PFSK-1 (cell line): ENCODE measurements at regions not wholly inside any gene's neighbourhood (a gene's known extent, or its start where the extent isn't known, plus 50 kb on each side); places are given as distances from the start of the nearest gene placed in this dataset.

ENCODE experiments used
- POLR2AphosphoS5 ChIP-seq: IDR thresholded peaks from 2 replicates; pipeline ENCODE4 v1.6.1; 2012; ENCODE audit warnings: low read depth, mild to moderate bottlenecking, control low read depth, low read length, moderate library complexity
- SIN3A ChIP-seq: IDR thresholded peaks from 2 replicates; pipeline ENCODE4 v1.6.1; 2012; ENCODE audit warnings: mild to moderate bottlenecking, low read length, moderate library complexity, borderline replicate concordance; ENCODE audit not compliant: insufficient read depth
- TF ChIP-seq, protein P1 (sequence below), 2 experiments: IDR thresholded peaks; 2 replicates each; pipeline versions ENCODE4 v1.6.1 to v1.8.0; 2011 to 2012; ENCODE audit warnings: low read depth in 2 of 2, low read length in 2 of 2, control low read depth in 1 of 2, inconsistent platforms in 1 of 2, mild to moderate bottlenecking in 1 of 2, moderate library complexity in 1 of 2; ENCODE audit not compliant: insufficient read depth in 1 of 2

DNA sequence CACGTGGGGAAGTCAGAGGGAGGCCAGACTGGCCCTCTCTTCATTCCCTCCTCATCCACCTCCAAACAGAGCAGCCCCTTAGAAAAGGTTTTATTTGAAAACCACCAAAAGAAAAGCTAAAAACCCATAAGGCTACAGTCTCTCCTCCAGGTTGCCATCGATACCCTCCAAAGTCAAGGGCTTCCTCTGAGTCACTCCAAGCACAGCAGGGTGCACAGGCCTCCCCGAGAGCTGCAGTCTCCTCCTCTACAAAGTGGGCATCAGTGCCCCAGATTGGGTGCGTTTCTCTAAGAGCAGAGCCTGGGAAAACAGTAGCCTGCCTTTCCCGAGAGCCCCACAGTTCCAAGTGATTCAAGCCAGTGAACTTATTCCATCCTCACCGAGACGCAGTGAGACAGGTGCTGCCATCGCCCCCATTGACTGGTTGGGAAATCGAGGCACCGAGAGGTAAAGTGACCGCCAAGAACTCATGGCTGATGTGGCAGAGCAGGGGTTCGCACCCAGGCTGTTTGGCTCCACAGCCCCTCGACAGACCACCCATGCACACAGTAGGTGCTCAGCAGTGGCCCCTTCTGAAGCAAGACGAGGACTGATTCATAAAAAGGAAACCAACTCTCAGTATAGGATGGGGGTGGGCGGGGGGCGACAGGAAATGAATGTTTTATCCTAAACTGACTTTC, 91.7 kb upstream of the SHISAL1 start:
- TF ChIP-seq SIN3A = no peak
- no peak for TF ChIP-seq POLR2AphosphoS5
- TF ChIP-seq, protein P1, sequence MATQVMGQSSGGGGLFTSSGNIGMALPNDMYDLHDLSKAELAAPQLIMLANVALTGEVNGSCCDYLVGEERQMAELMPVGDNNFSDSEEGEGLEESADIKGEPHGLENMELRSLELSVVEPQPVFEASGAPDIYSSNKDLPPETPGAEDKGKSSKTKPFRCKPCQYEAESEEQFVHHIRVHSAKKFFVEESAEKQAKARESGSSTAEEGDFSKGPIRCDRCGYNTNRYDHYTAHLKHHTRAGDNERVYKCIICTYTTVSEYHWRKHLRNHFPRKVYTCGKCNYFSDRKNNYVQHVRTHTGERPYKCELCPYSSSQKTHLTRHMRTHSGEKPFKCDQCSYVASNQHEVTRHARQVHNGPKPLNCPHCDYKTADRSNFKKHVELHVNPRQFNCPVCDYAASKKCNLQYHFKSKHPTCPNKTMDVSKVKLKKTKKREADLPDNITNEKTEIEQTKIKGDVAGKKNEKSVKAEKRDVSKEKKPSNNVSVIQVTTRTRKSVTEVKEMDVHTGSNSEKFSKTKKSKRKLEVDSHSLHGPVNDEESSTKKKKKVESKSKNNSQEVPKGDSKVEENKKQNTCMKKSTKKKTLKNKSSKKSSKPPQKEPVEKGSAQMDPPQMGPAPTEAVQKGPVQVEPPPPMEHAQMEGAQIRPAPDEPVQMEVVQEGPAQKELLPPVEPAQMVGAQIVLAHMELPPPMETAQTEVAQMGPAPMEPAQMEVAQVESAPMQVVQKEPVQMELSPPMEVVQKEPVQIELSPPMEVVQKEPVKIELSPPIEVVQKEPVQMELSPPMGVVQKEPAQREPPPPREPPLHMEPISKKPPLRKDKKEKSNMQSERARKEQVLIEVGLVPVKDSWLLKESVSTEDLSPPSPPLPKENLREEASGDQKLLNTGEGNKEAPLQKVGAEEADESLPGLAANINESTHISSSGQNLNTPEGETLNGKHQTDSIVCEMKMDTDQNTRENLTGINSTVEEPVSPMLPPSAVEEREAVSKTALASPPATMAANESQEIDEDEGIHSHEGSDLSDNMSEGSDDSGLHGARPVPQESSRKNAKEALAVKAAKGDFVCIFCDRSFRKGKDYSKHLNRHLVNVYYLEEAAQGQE (IDR thresholded peaks at IDR 0.05; ENCODE audit: insufficient read depth in 1 of 2, low read depth in 2 of 2, low read length in 2 of 2) = no peak
